ENCODE measurements at regions not wholly inside any gene's neighbourhood (a gene's known extent, or its start where the extent isn't known, plus 50 kb on each side); places are given as distances from the start of the nearest gene placed in this dataset.
"Not testable (repeated sequence)": the region's sequence is repeated elsewhere in the genome, so short reads cannot be mapped to it uniquely, and the experiment has no call there.

- peaks cover 0 to 9% (median 0%) of the 10 kb centered on the region in 4 donors for H3K9me3 ChIP-seq
- 82 to 84% methylated on average over 4 of the region's 4 CpGs for WGBS, 2 donors
- no peak for DNase-seq (ENCODE audit: low spot score in 2 of 2)
These were observed 337.5 kb upstream of the RUNX1 start for GRCh38 chr21:35386491-35387079.

GRCh38 chr21:35384375-35384774 is 335.3 kb upstream of the RUNX1 start:
- no peak overlapping the region for H3K4me3 ChIP-seq
- H3K36me3 ChIP-seq, result no peaks in the 10 kb centered on the region
- whole genome bisulfite sequencing, 2 donors, result 87 to 96% methylated on average over 2 of the region's 2 CpGs
- H3K27ac ChIP-seq, result no peak overlapping the region
- no peak for TF ChIP-seq EP300 (IDR thresholded peaks at IDR 0.05)
- TF ChIP-seq POLR2A (IDR thresholded peaks at IDR 0.05), result no peak
- no peak for TF ChIP-seq CTCF (IDR thresholded peaks at IDR 0.05)
- no peaks in the 10 kb centered on the region for H3K27me3 ChIP-seq
- peaks cover 0 to 9% (median 0%) of the 10 kb centered on the region in 4 donors for H3K9me3 ChIP-seq
- no peaks in the 10 kb centered on the region for H3K4me1 ChIP-seq
- DNase-seq (ENCODE audit: low spot score in 2 of 2), result no peak

More at GRCh38 chr21:35386491-35387079, 337.5 kb upstream of the RUNX1 start:
- no peak overlapping the region for H3K27ac ChIP-seq
- H3K36me3 ChIP-seq, result no peaks in the 10 kb centered on the region
- H3K4me3 ChIP-seq, result no peak overlapping the region
- no peaks in the 10 kb centered on the region for H3K4me1 ChIP-seq
- TF ChIP-seq EP300 (IDR thresholded peaks at IDR 0.05) (no peak), POLR2A (IDR thresholded peaks at IDR 0.05) (no peak), CTCF (IDR thresholded peaks at IDR 0.05) (no peak)
- H3K27me3 ChIP-seq, result no peaks in the 10 kb centered on the region

GRCh38 chr21:35382696-35383095 is 333.6 kb upstream of the RUNX1 start:
- no peaks in the 10 kb centered on the region for H3K36me3 ChIP-seq
- no peak for DNase-seq (ENCODE audit: low spot score in 2 of 2)
- no peaks in the 10 kb centered on the region for H3K9me3 ChIP-seq
- peaks cover 0 to 4% (median 0%) of the 10 kb centered on the region in 4 donors for H3K4me1 ChIP-seq
- H3K27me3 ChIP-seq, result no peaks in the 10 kb centered on the region
- WGBS, 2 donors, result 58 to 69% methylated on average over 6 of the region's 6 CpGs
- no peak overlapping the region for H3K4me3 ChIP-seq
- no peak for TF ChIP-seq EP300 (IDR thresholded peaks at IDR 0.05)
- no peak for TF ChIP-seq CTCF (IDR thresholded peaks at IDR 0.05)
- no peak for TF ChIP-seq POLR2A (IDR thresholded peaks at IDR 0.05)
- no peak overlapping the region for H3K27ac ChIP-seq

- Histone ChIP-seq H3K36me3 (no peaks in the 10 kb centered on the region), H3K9me3 (no peaks in the 10 kb centered on the region), H3K27ac (no peak overlapping the region), H3K4me1 (peaks cover 0 to 12% (median 0%) of the 10 kb centered on the region in 4 donors), H3K27me3 (no peaks in the 10 kb centered on the region), H3K4me3 (no peak overlapping the region)
- no peak for TF ChIP-seq EP300 (IDR thresholded peaks at IDR 0.05)
- TF ChIP-seq CTCF (IDR thresholded peaks at IDR 0.05), result no peak
- TF ChIP-seq POLR2A (IDR thresholded peaks at IDR 0.05), result no peak
- WGBS, 2 donors, result 77 to 84% methylated on average over 6 of the region's 6 CpGs
- no peak for DNase-seq (ENCODE audit: low spot score in 2 of 2)
These were observed 332.7 kb upstream of the RUNX1 start for GRCh38 chr21:35381743-35382310.

DNA sequence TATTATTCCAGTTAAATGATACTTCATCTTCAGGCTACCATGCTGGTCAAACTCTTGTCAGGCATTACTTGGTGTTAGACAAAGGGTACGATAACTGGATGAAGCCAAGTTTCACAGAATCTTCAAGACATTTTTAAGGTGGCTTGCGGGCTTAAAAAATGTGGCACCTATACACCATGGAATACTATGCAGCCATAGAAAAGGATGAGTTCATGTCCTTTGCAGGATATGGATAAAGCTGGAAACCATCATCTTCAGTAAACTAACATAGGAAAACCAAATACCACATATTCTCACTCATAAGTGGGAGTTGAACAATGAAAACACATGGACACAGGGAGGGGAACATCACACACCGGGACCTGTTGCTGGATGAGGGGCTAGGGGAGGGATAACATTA is 331.2 kb upstream of the RUNX1 start:
- H3K36me3 ChIP-seq; H3K27me3 ChIP-seq; DNase-seq (ENCODE audit: low spot score in 2 of 2); H3K9me3 ChIP-seq; H3K4me3 ChIP-seq; H3K27ac ChIP-seq: not testable (repeated sequence)
- H3K4me1 ChIP-seq, result peaks cover 0 to 12% (median 0%) of the 10 kb centered on the region in 4 donors
- 95% methylated on average over 3 of the region's 3 CpGs for WGBS, 2 donors

Data from tibial nerve (tissue), 4 donors.